Muscle of arm (tissue), 1 donor: ENCODE measurements at regions not wholly inside any gene's neighbourhood (a gene's known extent, or its start where the extent isn't known, plus 50 kb on each side); places are given as distances from the start of the nearest gene placed in this dataset.

Experiments
- DNase-seq: peaks from one replicate; pipeline ENCODE4 v3.0.0-alpha.2; 2013

- no peak for DNase-seq
These were observed 479.4 kb downstream of the TLR4 start for GRCh38 chr9:118183576-118183975.

DNA sequence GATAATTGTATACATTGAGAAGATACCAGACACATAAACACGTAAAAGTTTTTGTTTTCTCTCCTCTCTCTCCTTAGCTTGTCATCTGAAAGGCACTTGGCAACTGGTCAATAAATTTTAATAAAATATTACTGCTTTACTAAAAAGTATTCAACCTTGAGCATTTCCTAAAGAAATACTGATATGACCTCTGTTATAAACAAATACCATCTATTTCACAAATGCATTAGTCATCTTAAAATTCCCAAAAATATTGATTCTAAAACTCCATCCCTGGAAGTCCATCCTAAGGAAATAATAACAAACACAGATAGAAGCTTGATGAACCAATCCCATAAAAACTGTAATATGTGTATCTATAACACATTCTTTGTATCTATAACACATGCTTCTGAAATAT, 483.2 kb downstream of the TLR4 start:
- no peak for DNase-seq

GRCh38 chr9:118189615-118190014, 485.4 kb downstream of the TLR4 start:
- no peak for DNase-seq

DNA sequence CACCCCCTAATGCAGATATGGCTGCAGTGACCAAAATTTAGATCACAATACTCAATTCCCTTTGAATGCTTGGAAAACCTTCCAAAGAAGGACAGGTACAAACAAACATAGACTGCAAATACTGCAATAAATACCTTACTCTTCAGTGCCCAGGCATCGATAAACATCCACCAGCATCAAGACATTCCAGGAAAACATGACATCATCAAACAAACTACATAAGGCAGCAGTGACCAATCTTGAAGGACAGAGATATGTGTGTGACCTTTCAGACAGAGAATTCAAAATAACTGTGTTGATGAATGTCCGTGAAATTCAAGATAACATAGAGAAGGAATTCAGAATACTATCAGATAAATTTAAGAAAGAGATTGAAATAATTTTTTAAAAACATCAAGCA, 488.6 kb downstream of the TLR4 start:
- no peak for DNase-seq

DNA sequence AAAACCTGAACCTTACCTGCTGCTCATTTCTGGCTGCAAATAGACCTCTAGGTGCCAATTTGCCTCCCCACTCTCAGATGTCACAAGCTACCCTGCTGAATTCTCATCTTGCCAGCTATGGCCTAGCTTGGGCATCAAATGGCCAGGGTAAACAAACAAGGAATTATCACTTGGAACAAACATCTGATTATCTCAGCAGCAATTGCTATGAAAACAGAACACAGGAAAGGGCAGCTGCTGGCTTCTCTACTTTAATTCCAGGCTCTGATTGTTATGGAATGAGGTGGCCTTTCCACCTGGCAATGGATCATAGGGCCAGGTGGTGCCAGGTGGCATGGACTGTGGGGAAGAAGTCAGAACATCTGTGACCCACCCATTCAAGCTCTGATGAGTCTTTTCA, 505.1 kb downstream of the TLR4 start:
- no peak for DNase-seq

GRCh38 chr9:118215549-118215948, 511.3 kb downstream of the TLR4 start:
- DNase-seq: no peak

GRCh38 chr9:118222375-118222774, 518.2 kb downstream of the TLR4 start:
- no peak for DNase-seq

DNA sequence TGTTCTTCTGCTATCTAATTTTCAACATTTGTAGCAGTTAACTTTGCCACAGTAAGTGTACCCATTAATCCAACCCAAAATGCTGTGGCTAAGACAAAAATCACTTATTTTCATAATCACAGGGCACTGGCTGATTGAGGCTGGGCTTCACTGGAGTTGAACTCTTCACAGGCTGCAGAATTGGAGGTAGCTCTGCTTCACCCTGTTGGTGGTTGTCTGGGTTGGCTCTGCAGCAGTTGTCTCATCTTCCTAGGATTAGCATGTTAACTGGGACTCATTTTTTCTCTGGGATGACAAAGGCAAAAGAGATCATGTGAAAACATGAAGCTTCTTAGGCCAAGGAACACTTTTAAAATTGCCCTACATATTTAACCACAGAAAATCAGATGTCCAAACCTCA, 518.9 kb downstream of the TLR4 start:
- DNase-seq: no peak

GRCh38 chr9:118230329-118230728, 526.1 kb downstream of the TLR4 start:
- DNase-seq: no peak

- DNase-seq: no peak
These were observed 532.4 kb downstream of the TLR4 start for GRCh38 chr9:118236625-118237024.

GRCh38 chr9:118238139-118238538, 533.9 kb downstream of the TLR4 start:
- no peak for DNase-seq

- DNase-seq: no peak
These were observed 547.8 kb downstream of the TLR4 start for GRCh38 chr9:118252027-118252426.

DNA sequence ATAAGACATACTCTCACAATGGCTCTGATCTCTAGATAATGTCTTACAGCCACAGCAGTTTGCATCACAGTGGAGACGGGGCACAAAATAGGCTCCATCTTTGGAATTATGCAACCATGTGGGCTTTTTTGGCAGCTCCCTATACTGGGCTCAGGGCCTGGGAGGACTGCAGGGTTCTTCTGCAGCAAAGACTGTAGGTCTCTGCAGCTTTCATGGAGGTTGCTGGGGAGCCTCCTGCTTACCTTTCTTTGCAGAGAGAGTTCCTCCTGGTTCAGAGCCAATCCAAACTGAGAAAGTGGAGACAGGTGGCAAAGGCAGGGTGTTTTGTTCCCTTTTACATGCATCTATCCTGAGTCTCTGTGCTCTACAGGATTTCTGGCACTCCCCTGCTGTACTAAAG, 558.0 kb downstream of the TLR4 start:
- no peak for DNase-seq

DNA sequence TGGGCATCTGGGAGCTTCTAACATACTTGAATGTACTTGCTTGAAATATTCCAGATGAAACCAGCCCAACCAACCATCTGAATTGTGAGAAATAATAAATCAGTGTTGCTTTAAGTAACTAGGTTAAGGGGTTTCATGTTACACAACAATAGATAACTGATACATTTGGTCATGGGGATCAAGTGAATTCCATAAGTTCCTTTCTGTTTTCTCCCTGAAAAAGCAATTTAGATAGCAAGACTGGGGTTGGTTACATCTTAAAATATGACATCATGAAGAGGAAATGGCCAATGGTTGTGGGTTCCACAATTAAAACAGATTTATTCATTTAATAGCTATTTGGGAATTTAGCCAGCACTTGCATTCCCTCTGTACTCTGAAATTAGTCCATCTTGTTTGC, 559.7 kb downstream of the TLR4 start:
- DNase-seq: no peak

DNA sequence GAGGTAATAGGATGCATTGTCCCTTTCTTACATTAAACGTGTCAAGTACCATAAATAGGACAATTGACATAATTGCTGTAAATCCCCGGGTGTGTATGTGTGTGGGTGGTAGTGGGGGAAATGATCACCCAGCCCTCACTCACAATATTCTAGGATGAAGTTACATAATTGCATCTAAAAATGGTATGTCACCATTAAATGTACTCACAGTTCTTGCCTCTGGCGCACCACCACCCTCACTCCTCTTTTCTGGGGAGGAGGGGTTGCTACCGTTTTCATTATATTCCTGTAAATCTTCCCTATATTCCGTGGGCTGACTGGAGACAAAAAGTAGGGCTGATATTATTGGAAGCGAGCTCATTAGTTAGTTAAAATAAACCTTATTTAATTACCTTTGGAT, 563.8 kb downstream of the TLR4 start:
- no peak for DNase-seq

- peak; percentile 9 for DNase-seq
These were observed 565.4 kb downstream of the TLR4 start for GRCh38 chr9:118269623-118270022.

DNA sequence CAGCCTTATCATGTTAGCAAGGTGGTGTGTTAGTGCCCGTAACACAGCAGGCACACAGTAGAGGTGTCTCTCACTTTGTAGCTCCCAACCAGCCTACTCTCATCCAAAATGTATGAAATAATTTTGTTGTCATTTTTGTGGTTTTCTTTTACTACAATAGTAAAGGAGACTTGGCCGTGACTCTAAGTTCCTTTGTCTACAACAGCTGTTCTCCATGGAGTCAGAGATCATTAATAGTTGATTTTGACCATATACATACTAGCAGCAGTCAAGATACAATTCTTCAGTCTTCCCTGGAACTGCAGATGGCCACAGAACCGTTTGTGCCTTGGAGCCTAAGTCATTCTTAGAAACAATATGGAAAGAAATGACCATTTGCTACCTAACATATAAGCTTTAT, 567.1 kb downstream of the TLR4 start:
- DNase-seq: no peak

- DNase-seq: no peak
These were observed 567.7 kb downstream of the TLR4 start for GRCh38 chr9:118271936-118272335.

- no peak for DNase-seq
These were observed 568.8 kb downstream of the TLR4 start for GRCh38 chr9:118273048-118273447.

GRCh38 chr9:118276784-118277183, 572.6 kb downstream of the TLR4 start:
- no peak for DNase-seq

- DNase-seq: no peak
These were observed 577.6 kb downstream of the TLR4 start for GRCh38 chr9:118281772-118282171.

DNA sequence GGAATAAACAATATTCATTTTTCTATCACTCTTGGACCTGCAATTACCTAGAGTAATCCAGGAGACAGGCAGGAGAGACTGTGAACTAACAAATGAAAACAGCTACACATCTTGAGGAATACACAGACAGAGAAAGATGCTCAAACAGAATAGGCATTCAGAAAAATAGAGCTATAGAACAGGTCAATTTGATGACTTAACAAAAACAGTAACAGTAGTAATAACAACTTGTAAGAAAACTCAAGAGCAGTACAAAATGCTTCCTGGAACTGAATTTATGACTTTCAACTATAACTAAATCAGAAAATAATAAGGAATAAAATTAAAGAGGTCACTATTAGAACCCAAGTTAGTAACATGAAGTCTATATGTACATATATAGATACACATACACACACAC, 579.3 kb downstream of the TLR4 start:
- DNase-seq: no peak

GRCh38 chr9:118290116-118290515, 585.9 kb downstream of the TLR4 start:
- no peak for DNase-seq

GRCh38 chr9:118295413-118295812, 591.2 kb downstream of the TLR4 start:
- no peak for DNase-seq

- no peak for DNase-seq
These were observed 598.5 kb downstream of the TLR4 start for GRCh38 chr9:118302721-118303120.
